HG02571 (cell line): ENCODE measurements at regions not wholly inside any gene's neighbourhood (a gene's known extent, or its start where the extent isn't known, plus 50 kb on each side); places are given as distances from the start of the nearest gene placed in this dataset.

ENCODE experiments used
- ATAC-seq: cut with Tn5 transposase; IDR thresholded peaks from one replicate; pipeline ENCODE4 v1.9.1; 2021; ENCODE audit warnings: mild to moderate bottlenecking, moderate library complexity; ENCODE audit not compliant: unreplicated experiment

- no peak for ATAC-seq
Observed at GRCh38 chr10:2982146-2982545, 85.2 kb upstream of the PFKP start.

DNA sequence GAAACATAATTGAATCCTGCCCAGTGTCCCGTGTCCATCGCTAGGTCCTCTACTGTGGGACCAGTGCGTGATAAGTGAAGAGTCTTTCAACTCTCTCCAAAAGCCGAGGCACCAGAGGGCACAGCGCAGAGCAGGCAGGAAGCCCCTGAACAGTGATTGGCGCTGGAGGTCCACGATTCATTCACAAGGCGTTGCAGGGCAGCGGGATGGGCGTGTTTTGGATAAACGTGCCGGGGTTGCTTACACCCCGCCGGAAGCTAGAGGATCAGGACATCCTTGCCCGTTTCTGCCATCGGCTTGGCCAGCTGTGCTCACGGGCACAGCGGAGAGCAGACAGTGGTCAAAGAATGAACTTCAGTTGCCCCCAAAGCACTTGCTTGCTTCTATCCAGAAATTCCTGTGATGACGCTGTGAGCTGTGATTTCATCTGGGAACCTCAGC, 86.0 kb upstream of the PFKP start:
- no peak for ATAC-seq

- ATAC-seq = no peak
Observed at GRCh38 chr10:2980791-2981360, 86.5 kb upstream of the PFKP start.

DNA sequence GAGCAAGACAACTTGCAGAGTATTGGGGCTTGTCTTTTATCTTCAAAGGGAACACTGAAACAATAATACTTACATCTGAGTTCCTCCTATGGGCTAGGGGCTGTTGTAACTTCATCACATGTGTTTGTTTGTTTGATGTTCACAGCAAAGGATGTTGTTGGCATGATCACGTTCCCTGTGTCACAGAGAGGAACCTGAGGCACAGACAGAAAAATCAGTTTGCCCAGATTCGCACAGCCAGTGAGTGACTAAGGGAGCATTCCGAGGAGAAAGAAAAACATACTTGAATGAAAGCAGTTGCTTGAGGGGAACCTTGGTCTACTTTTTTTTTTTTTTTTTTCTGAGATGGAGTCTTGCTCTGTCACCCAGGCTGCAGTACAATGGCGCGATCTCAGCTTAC, 87.2 kb upstream of the PFKP start:
- ATAC-seq = no peak

DNA sequence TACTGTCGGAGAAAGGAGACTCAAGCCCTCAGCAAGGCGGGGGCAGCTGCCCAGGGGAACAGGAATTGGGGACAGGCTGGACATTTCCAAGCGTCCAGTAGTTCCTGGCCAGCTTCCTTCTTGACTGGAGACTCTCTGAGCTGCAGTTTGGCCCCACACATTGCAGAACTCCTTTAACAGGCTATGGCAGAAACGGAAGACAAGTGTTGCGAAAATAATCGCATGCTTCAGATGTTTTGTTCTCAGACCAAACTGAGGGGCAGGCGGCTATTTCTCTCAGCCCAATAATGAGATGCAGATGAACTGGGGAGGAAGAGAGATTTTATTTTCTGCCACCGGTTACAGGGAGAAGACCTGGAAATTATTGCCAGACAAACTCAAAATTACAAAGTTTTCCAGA, 88.0 kb upstream of the PFKP start:
- ATAC-seq = no peak

GRCh38 chr10:2978574-2979273, 88.6 kb upstream of the PFKP start:
- ATAC-seq = no peak

- ATAC-seq = no peak
Observed at GRCh38 chr10:2978111-2978510, 89.2 kb upstream of the PFKP start.

DNA sequence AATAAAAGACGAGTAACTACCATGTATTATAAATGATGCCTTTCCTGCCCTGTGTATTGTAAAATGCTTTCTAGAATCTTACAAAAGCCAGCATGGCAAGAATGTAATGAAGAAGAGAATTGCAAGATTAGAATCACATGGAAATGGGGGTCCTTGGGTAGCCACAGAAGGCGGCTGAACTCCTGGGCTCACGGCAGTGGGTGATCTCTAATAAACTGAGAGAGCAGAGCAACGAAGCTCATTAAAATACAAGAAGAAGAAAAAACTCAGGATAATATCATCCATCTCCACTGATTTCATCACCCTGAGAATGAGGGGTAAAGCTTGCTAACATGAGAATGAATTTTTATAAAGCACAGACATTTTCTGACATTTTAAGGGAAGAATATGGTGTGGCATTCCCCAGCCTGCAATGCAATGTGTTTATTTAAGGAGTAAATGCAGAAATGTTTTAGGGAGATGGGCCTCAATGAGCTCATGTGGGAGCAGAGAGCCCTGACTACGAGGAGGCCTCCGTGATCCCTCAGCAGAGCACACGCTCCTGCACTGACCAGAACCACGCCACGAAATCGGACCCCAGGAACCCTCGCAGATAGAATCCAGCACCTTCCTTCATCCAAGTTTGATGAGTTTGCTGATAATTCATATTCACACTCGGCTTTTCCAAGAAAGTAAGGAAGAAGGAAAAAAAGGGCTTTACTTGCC, 92.7 kb upstream of the PFKP start:
- no peak for ATAC-seq

DNA sequence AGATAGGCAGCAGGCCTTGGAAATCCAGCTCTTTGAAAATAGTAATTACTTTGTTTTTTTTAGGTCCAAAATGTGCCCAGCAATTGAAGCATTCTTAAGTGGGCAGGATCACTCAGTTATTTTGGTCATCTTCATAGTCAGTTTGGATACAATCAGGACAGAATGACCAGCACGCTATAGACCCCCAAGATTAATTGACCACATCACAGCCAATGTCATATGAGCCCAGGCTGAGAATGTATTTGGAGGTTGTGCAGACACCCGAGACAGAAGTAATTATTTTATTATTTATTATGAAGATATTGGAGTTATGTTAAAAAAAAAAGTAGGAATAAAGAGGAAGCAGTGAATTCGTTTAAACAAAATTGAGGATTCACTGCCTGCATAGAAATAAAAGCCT, 93.3 kb upstream of the PFKP start:
- no peak for ATAC-seq

DNA sequence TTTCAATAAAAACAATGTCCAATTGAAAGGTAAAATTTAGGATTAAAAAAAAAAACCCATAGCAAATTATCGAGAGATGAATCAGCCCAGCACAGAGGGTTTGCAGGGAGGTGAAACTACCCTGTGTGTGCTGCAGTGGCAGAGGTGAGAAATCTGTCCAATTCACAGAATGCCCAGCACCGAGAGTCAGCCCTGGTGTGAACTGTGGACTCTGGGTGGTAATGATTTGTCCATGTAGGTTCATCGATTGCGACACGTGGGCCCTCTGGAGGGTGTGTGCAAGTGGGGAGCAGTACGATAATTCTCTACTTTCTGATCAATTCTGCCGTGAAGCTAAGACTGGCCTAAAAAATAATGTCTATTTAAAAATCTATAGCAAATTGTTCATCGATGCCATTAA, 94.5 kb upstream of the PFKP start:
- ATAC-seq = no peak

- no peak for ATAC-seq
Observed at GRCh38 chr10:2972216-2972615, 95.1 kb upstream of the PFKP start.

- no peak for ATAC-seq
Observed at GRCh38 chr10:2970190-2970823, 97.0 kb upstream of the PFKP start.

DNA sequence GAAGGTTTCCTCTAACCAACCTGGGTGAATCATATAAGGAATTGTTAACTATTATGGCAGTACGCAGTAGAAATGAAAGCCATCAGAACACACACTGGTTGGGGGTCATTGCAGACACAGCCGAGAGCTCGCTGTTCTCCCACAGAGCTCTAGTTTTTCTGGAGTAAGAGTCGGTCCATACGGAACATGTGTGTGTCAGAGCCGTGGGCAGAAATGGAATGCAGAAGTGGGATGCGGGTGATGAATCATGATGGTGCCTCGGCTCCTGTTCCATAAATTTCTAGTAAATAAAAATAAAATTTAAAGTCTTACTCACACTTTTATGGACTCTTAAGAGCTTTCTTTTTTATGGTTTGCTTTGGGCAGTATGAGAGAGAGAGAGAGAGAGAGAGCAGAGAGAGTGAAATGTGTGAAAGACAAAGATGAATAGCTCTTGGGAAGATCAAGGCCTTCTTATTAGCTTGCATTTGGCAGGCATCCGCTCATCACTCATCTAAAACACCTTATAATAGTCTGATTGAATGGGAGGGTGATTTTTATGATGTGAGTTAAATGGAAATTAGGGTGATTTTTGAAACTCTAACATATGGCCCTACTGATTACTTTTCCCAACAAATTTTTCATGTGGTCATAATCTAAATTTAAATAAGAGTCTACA, 98.8 kb upstream of the PFKP start:
- ATAC-seq = no peak

- ATAC-seq = no peak
Observed at GRCh38 chr10:2966134-2966533, 101.2 kb upstream of the PFKP start.

GRCh38 chr10:2964632-2965296, 102.6 kb upstream of the PFKP start:
- no peak for ATAC-seq

DNA sequence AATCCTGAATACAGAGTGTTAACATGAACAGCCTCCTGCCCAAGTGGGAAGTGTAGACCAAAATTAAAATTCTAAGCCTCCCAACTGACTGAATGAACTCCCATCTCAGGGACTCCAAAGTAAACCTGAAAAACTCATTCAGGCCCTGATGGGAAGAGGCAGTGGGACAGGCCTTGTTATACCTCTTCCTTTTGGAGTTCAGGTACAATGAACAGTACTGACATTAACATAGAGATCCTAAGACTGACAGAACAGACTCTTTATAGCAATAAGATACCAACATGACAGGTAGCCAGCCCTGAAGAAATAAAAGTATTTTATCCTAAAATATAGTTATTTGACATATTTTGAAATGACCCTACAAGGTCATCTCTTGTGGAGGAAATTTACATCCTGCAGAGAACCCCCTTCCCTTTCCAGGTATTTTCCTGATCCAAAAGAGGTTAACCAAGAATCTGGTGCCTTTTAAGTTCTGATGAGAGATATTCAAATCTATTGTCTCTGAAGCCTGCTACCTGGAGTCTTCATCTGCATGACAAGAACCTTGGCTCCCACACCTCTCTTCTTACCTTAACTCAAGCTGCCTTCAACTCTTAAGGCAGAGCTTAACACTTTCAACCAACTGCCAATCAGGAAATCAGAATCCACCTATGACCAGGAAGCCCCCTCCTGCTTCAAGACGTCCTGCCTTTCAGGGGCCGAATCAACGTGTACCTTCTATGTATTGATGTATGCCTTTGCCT, 103.3 kb upstream of the PFKP start:
- ATAC-seq = no peak

DNA sequence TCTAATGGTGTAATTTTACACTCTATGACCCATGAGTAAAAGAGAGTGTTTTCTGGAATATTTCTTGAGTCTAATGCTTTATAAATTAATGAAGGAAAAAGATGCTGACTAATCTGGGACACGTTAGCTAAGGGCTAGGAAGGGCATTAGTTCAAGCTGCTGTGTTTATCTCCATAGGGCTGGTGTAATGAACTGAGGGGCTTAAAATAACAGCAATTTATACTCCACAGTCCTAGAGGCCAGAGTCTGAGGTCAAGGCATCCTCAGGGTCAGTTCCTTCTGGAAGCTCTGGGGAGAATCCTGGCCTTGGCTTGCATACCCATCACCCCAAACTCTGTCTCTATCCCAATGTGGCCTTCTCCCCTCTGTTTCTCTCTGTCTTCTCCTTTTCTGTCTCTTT, 105.2 kb upstream of the PFKP start:
- no peak for ATAC-seq

DNA sequence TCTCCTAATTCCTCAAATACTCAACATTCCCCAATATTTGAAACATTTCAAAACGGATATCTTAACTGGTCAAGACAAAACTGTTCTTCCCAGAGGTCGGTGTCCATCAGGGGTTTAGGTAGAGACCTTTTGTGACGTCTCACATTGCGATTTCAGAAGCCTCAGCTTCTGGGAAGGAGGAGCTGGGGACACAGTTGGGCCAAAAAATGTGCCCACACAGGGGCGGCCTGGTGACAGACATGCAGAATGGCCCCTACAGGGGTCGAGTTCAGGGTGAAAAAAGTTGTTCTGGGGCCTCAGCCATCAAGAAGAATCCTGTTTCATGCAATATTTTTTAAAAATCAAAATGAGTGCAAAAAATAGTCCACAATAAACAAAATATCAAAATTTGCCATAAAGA, 108.7 kb upstream of the PFKP start:
- no peak for ATAC-seq

DNA sequence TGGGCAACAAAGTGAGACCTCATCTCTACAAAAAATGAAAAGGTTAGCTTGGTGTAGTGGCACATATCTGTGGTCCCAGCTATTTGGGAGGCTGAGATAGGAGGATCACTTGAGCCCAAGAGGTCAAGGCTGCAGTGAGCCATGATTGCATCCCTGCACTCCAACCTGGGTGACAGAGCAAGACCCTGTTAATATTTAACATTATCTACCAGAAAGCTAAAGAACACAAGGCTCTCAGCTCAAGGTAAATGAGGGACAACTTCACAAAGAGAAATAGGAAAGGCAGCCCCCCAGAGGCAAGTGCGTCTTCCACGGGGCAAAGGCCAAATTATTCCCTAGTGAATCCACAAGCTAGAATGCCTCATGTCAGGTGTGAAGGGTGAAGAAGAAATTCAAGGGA, 109.6 kb upstream of the PFKP start:
- ATAC-seq = no peak

- no peak for ATAC-seq
Observed at GRCh38 chr10:2955064-2955463, 112.3 kb upstream of the PFKP start.
